ENCODE measurements at regions not wholly inside any gene's neighbourhood (a gene's known extent, or its start where the extent isn't known, plus 50 kb on each side); places are given as distances from the start of the nearest gene placed in this dataset.

GRCh38 chr20:54350415-54350814 lies 125.0 kb upstream of the DOK5 start:
- TF ChIP-seq CTCF (IDR thresholded peaks at IDR 0.05; ENCODE audit: low read depth, low read length, missing input control) (no peak), MAX (IDR thresholded peaks at IDR 0.05) (no peak), EGR1 (IDR thresholded peaks at IDR 0.05; ENCODE audit: low read depth in 2 of 2) (no peak), SP1 (IDR thresholded peaks at IDR 0.05) (no peak), REST (IDR thresholded peaks at IDR 0.05) (no peak), YY1 (IDR thresholded peaks at IDR 0.05) (no peak), RAD21 (IDR thresholded peaks at IDR 0.05) (no peak), JUND (IDR thresholded peaks at IDR 0.05) (no peak), RXRA (IDR thresholded peaks at IDR 0.05) (no peak), TAF1 (conservative IDR thresholded peaks at IDR 0.05) (no peak), ATF3 (IDR thresholded peaks at IDR 0.05) (no peak), GABPA (IDR thresholded peaks at IDR 0.05 in 1 of 2, conservative IDR thresholded peaks at IDR 0.05 in 1 of 2) (no peak), ZBTB33 (IDR thresholded peaks at IDR 0.05) (no peak), HNF4A (conservative IDR thresholded peaks at IDR 0.05) (no peak)

Data from liver (tissue), 3 donors.